ENCODE measurements at regions not wholly inside any gene's neighbourhood (a gene's known extent, or its start where the extent isn't known, plus 50 kb on each side); places are given as distances from the start of the nearest gene placed in this dataset.
"Not testable (repeated sequence)": the region's sequence is repeated elsewhere in the genome, so short reads cannot be mapped to it uniquely, and the experiment has no call there.

GRCh38 chr20:4635781-4636180, 50.5 kb upstream of the PRNP start:
- DNase-seq, result no peak

- DNase-seq, result no peak
Observed at GRCh38 chr20:4635342-4635741, 50.9 kb upstream of the PRNP start.

GRCh38 chr20:4633780-4634179, 52.5 kb upstream of the PRNP start:
- DNase-seq, result peak; percentile 87

- DNase-seq, result no peak
Observed at GRCh38 chr20:4633379-4633778, 52.9 kb upstream of the PRNP start.

- DNase-seq, result no peak
Observed at GRCh38 chr20:4632876-4633275, 53.4 kb upstream of the PRNP start.

- no peak for DNase-seq
Observed at GRCh38 chr20:4626228-4626627, 60.0 kb upstream of the PRNP start.

GRCh38 chr20:4625687-4626086, 60.6 kb upstream of the PRNP start:
- peak; percentile 5 for DNase-seq

GRCh38 chr20:4624675-4625336, 61.5 kb upstream of the PRNP start:
- not testable (repeated sequence) for DNase-seq

GRCh38 chr20:4619144-4619543, 67.1 kb upstream of the PRNP start:
- not testable (repeated sequence) for DNase-seq

- no peak for DNase-seq
Observed at GRCh38 chr20:4617484-4617883, 68.8 kb upstream of the PRNP start.

GRCh38 chr20:4617019-4617418, 69.2 kb upstream of the PRNP start:
- DNase-seq, result no peak

- peak; percentile 39 for DNase-seq
Observed at GRCh38 chr20:4613718-4614620, 72.3 kb upstream of the PRNP start.

- no peak for DNase-seq
Observed at GRCh38 chr20:4613184-4613583, 73.1 kb upstream of the PRNP start.

- DNase-seq, result no peak
Observed at GRCh38 chr20:4610871-4611270, 75.4 kb upstream of the PRNP start.

GRCh38 chr20:4609511-4609910, 76.7 kb upstream of the PRNP start:
- no peak for DNase-seq

GRCh38 chr20:4608861-4609260, 77.4 kb upstream of the PRNP start:
- DNase-seq, result no peak

GRCh38 chr20:4607287-4607713, 79.0 kb upstream of the PRNP start:
- peak; percentile 64 for DNase-seq

- DNase-seq, result no peak
Observed at GRCh38 chr20:4606051-4606450, 80.2 kb upstream of the PRNP start.

GRCh38 chr20:4605166-4605565, 81.1 kb upstream of the PRNP start:
- DNase-seq, result peak; percentile 33

- no peak for DNase-seq
Observed at GRCh38 chr20:4604580-4604979, 81.7 kb upstream of the PRNP start.

- peak; percentile 85 for DNase-seq
Observed at GRCh38 chr20:4603724-4604123, 82.5 kb upstream of the PRNP start.

- DNase-seq, result peak; percentile 81
Observed at GRCh38 chr20:4602297-4602631, 84.0 kb upstream of the PRNP start.

GRCh38 chr20:4601630-4602296, 84.5 kb upstream of the PRNP start:
- DNase-seq, result no peak

Measured in HCEC 1CT (cell line).